ENCODE measurements at regions not wholly inside any gene's neighbourhood (a gene's known extent, or its start where the extent isn't known, plus 50 kb on each side); places are given as distances from the start of the nearest gene placed in this dataset.
"Not testable (repeated sequence)": the region's sequence is repeated elsewhere in the genome, so short reads cannot be mapped to it uniquely, and the experiment has no call there.

GRCh38 chr7:130789436-130789835 is 55.4 kb upstream of the KLF14 start:
- DNase-seq: no peak

GRCh38 chr7:130791746-130792145 is 57.7 kb upstream of the KLF14 start:
- no peak for DNase-seq

DNA sequence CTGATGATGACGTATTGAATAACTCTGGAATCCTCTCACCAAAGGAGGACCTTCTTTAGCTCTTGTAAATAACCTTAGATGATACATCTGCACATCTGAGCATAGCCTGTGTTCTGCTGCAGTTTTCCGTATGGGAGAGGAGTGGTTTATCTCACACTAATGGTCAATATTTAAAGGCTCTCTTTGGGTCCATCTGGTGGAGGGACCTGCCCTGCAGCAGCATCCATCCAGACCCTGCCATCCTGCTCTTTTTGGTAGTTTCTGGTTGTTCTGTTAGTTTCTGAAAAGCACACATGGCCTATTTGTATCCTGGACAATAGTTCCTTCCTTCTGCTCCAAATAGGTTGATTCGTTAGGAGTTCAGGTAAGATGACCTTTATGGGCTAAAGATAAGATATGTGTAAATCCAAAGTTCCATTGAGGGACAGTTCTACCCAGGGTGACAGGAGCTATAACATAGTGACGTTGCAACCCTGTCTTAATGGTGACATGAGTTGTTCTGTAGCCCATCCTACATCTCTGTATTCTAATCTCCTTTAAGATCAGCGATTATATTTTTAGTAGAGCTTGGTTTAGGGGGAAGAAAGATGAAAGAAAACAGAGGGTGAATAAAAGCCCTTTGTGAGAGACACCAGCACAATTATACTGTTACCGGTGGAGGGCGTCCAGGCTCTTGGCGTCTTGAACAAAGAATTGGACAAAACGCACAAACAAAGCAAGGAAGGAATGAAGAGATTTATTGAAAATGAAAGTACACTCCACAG is 60.0 kb upstream of the KLF14 start:
- no peak for DNase-seq

DNA sequence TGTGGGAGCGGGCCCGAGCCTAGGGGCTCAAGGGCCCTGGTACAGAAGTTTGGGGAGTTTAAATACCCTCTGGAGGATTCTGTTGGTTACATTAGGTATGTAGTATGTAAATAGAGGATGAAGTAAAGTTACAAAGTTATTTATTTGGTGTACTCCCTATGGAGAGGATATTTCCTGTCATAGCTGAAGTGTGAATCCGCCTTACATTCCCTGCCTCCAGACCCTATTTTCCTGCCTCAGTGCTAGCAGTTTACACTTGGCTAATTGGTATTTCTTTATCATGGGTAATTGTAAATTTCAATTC is 60.6 kb upstream of the KLF14 start:
- no peak for DNase-seq

GRCh38 chr7:130796425-130796824 is 62.4 kb upstream of the KLF14 start:
- DNase-seq: not testable (repeated sequence)

DNA sequence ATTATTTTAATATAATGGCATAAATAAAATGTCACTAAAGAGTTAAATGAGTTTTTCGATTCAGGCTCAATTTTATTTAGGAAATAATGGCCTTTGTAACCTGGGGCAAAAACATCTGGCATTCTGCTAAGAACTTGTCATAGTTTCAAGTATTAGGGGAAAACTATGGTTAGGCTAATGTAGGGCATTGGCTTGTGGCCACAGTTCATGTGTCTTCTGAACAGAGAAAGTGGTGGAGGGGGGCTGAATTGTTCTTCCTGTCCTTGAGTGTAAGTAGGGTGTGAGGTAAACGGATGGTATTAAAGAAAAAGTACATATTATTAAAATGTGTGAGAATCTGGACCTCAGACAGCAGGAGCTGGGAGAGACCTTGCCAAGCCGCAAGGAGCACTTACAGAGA is 69.1 kb upstream of the KLF14 start:
- DNase-seq: no peak

GRCh38 chr7:130804220-130804619 is 70.2 kb upstream of the KLF14 start:
- DNase-seq: no peak

DNA sequence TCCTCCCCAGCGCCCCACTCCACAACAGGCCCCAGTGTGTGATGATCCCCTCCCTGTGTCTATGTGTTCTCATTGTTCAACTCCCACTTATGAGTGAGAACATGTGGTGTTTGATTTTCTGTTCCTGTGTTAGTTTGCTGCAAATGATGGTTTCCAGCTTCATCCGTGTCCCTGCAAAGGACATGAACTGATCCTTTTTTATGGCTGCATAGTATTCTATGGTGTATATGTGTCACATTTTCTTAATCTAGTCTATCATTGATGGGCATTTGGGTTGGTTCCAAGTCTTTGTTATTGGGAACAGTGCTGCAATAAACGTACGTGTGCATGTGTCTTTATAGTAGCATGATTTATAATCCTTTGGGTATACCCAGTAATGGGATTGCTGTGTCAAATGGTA is 78.8 kb upstream of the KLF14 start:
- not testable (repeated sequence) for DNase-seq

- DNase-seq: peak; percentile 11
These were observed 80.8 kb upstream of the KLF14 start for GRCh38 chr7:130814778-130815335.

GRCh38 chr7:130818056-130818455 is 84.0 kb upstream of the KLF14 start:
- DNase-seq: no peak

GRCh38 chr7:130821864-130822263 is 87.9 kb upstream of the KLF14 start:
- DNase-seq: no peak

- no peak for DNase-seq
These were observed 88.6 kb upstream of the KLF14 start for GRCh38 chr7:130822642-130823041.

DNA sequence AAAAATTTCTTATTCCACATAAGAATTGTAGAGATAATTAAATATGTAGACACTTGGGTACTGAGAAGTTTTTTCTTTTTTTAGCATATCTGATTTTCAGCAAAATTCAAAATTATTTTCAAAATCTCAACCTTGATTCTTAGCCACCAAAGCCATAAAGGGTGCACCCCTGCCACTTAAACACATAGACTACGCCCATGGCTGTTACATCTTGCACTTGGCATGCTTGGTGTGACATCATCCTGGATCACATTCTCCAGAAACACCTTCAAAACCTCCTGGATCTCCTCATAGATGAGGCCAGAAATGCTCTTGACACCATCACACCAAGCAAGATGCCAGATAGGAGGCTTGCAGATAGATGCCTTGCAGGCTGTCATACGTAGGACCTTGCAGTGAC is 89.1 kb upstream of the KLF14 start:
- DNase-seq: no peak

- no peak for DNase-seq
These were observed 91.8 kb upstream of the KLF14 start for GRCh38 chr7:130825819-130826218.

DNA sequence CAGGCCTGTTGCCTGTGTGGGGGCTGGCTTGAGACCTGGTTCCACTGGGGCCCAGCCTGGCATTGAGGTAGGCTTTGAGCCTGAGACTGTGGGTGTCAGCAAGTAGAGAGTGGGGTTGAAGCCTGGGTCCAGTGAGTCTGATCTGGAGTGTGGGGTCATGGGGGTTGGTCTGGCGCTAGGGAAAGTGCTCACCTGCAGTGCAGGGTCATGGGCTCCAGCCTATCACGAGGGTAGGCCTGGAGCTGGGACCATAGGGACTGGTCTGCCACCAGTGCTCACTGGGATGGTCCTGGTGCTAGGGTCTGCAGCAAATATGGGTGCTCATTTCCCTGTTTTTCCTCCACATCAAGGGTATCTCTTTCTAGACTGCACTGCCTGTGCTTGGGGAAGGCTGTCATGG is 95.4 kb upstream of the KLF14 start:
- DNase-seq: no peak

DNA sequence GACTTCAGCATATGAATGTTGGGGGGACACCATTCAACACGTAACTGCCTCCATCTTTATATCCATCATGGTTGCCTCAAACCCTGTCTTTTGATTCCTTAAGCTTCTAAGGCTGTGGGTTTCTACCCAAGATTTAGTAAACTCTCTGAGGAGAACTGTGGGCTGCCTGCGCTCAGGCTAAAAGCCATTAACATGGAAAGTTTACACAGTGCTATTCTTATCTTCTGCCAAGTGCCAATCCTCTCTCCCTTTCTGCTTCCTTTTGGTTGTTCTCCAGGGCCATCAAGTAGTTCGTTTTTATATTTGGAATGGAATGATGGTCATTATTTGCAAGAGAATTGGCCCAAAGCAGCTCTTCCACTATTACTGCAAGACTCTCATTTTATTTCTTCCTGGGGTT is 97.3 kb upstream of the KLF14 start:
- no peak for DNase-seq

DNA sequence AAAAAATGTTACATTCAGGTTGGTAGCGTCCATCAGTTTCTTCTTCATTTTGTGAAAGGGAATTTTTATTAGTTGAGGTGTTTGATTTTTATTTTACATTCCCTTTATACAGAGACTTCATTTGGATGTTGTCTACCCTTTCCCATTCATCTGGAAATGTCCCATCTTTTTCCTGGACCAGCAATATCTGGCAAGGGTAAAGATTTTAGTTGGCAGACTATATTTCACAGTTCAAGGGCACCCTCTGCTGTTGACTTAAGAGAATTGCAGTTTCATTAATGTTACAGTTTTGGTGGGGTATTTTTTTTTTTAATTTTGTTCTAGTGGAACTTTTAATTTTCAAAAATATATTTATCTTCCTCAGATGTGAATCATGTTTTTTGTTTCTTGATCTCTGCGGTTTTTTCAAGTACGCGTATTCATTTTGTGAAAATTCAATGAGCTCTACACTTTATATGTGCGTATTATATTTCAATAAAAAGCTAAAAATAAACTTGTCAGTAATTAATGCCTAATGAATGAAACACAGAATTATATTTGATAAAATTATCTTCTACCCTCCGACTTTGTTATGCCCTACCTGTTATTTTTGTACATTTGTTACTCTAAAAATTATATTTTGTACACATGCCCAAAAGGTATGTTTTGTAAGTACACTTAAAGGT is 97.9 kb upstream of the KLF14 start:
- no peak for DNase-seq

DNA sequence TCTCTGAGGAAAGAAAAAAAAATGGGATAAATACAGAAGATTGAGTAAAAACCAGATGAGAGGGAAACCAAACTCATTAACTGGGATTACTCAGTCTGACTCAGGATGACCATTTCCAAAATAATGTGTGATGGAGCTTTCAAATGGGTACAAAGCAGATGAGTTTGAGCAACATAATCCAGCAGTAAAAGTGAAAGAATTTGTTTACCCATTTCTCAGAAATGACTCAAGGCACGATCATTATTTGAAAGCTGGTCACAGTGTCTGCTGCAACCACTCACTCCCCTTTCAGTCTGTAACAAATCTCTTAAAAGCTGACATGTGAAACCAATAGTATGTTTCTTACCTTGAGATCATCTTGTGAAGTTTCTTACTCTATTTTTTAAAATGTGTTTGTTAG is 104.7 kb upstream of the KLF14 start:
- DNase-seq: peak; percentile 64

DNA sequence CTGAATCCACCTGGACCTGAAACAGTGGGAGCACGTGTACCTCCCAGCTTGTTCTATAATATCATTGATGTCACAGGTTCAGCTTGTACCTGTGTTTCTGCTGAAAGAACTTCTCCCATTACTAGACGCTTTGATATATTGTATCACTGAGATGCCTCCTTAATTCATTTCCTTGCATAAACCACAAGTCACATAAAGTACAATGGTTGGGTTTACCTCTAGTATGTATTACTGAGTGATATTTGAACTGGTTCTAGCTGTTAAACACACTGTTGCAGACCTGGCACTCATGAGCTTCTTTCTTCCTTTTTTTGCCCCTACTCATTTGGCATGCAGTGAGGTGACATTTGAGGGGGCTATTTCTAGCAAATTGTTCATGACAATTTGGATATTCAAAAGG is 106.6 kb upstream of the KLF14 start:
- DNase-seq: no peak

- no peak for DNase-seq
These were observed 107.4 kb upstream of the KLF14 start for GRCh38 chr7:130841416-130841815.

DNA sequence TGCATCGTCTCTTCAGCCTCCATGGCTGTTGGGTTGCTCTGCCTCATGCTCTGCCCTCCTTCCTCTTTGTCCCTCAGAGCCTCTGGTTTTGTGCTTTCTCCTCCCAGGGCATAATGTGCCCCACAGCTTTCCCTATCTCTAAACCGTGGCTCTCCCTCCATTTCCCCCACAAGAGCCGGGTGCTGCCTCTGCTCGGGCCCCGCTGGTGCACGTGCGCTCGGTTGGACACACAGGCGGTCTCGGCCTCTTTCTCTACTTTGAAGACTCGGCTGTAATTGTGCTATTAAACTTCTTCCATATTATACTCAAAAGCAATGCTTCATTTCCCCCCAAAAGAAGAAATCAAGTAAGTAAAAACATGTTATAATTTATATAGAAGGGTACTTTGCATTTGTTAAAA is 109.7 kb upstream of the KLF14 start:
- DNase-seq: no peak

DNA sequence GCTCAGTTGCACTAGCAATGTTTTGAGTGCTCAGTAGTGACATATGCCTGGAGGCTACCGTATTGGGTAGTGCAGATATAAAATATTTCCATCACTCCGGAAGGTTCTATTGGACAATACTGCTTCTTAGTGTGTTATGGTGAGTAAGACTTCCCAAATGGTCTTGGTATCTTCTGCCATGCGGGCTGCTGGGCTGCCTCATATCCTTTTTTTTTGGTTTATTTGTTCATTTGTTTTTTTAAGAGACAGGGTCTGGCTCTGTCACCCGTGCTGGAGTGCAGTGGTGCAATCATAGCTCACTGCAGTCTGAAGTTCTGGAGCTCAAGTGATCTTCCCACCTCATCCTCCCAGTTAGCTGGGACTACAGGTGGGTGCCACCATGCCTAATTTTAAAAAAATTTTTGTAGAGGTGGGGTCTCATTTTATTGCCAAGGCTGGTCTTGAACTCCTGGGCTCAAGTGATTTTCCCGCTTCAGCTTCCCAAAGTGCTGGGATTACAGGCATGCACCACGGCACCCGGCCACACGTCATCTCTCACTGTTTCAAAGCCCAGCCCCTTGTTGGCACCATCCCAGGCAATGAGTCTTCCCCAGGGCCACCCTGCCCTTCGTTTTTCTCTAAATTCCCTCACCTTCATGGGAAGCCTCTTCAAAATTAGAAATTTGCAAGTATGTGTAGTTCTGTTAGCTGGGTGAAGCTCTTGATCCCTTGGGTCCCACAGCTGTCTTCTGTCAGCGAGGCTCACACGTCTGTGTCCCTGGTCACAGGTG is 111.0 kb upstream of the KLF14 start:
- DNase-seq: peak; percentile 56

DNA sequence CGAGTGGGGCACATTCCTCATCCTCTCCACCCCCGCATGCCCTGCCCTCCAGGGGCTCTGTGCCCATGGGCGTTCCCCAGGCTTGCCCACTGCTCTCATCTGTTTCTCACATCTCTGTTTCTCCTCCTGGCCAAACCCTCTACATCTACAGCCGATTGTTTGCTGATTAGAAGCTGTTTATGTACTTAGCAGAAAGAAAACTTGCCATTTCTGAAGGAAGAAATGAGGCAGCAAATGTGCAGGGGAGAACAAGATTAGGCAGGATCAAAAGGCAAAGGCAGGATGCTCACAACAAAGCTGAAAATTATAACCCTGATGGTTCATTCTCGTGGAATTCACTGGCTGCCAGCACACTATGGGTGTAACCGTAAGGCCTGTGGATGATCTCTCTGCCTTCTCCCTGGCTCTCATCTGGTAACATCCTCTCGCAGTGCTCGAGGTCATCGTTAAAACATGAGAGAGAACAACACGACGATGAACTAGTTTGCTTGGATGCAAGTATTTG is 111.6 kb upstream of the KLF14 start:
- DNase-seq: peak; percentile 87

GRCh38 chr7:130849604-130850003 is 115.6 kb upstream of the KLF14 start:
- no peak for DNase-seq
